GM23338 (cell line): ENCODE measurements at regions not wholly inside any gene's neighbourhood (a gene's known extent, or its start where the extent isn't known, plus 50 kb on each side); places are given as distances from the start of the nearest gene placed in this dataset.
A peak's percentile ranks its signal among the peaks of the same experiment; 100 is the strongest.

Source experiments
- ATAC-seq: fragments of 200-7000 bp; cut with Tn5 transposase; 3 replicates; pipeline ENCODE4 v1.9.1; 2020
- DNase-seq: peaks from one replicate; pipeline ENCODE4 v3.0.0-alpha.2; 2015; ENCODE audit warnings: low spot score
- H2AFZ ChIP-seq: fragments of 200-600 bp; sonication (generic); 2 replicates; pipeline ENCODE4 v1.8.0; 2016; ENCODE audit warnings: antibody characterized with exemption, mild to moderate bottlenecking, moderate library complexity
- H3F3A ChIP-seq: fragments of 200-600 bp; sonication (generic); replicated peaks from 2 replicates; pipeline ENCODE4 v1.8.0; 2017; ENCODE audit warnings: antibody characterized with exemption, mixed run types, low read depth
- H3K27ac ChIP-seq: fragments of 200-600 bp; sonication (generic); 2 replicates; pipeline ENCODE4 v1.6.1; 2016; ENCODE audit warnings: low read depth
- H3K27me3 ChIP-seq: fragments of 200-600 bp; sonication (generic); 2 replicates; pipeline ENCODE4 v1.8.0; 2016; ENCODE audit warnings: mild to moderate bottlenecking, mixed run types, moderate library complexity; ENCODE audit not compliant: insufficient read depth
- H3K36me3 ChIP-seq: fragments of 200-600 bp; sonication (generic); 2 replicates; pipeline ENCODE4 v1.8.0; 2016; ENCODE audit warnings: mild to moderate bottlenecking; ENCODE audit not compliant: insufficient read depth
- H3K4me1 ChIP-seq: fragments of 200-600 bp; sonication (generic); 2 replicates; pipeline ENCODE4 v1.8.0; 2016; ENCODE audit warnings: mild to moderate bottlenecking, moderate library complexity; ENCODE audit not compliant: insufficient read depth
- H3K4me2 ChIP-seq: fragments of 200-600 bp; sonication (generic); 2 replicates; pipeline ENCODE4 v1.7.1; 2017; ENCODE audit warnings: mixed run types
- H3K4me3 ChIP-seq: fragments of 200-600 bp; sonication (generic); 2 replicates; pipeline ENCODE4 v1.6.1; 2016; ENCODE audit warnings: mixed run types
- H3K79me2 ChIP-seq: fragments of 200-600 bp; sonication (generic); replicated peaks from 2 replicates; pipeline ENCODE4 v1.8.0; 2017; ENCODE audit warnings: mild to moderate bottlenecking; ENCODE audit not compliant: insufficient read depth
- H3K9me2 ChIP-seq: fragments of 200-600 bp; sonication (generic); 2 replicates; pipeline ENCODE4 v1.8.0; 2017; ENCODE audit not compliant: insufficient read depth
- H4K20me1 ChIP-seq: fragments of 200-600 bp; sonication (generic); replicated peaks from 2 replicates; pipeline ENCODE4 v1.8.0; 2017; ENCODE audit warnings: mild to moderate bottlenecking; ENCODE audit not compliant: insufficient read depth
- H3K27ac Mint-ChIP-seq: 2 replicates; pipeline ENCODE4 v1.8.0; 2020; ENCODE audit warnings: inconsistent platforms, mild to moderate bottlenecking, moderate library complexity, mixed read lengths
- H3K27me3 Mint-ChIP-seq: 3 replicates; pipeline ENCODE4 v1.8.0; 2022; ENCODE audit warnings: low read depth, mild to moderate bottlenecking, moderate library complexity, mixed read lengths, inconsistent platforms; ENCODE audit not compliant: insufficient read depth, poor library complexity
- H3K36me3 Mint-ChIP-seq: 3 replicates; pipeline ENCODE4 v1.8.0; 2021; ENCODE audit warnings: low read depth, mild to moderate bottlenecking, inconsistent platforms, moderate library complexity, mixed read lengths
- H3K4me1 Mint-ChIP-seq: 3 replicates; pipeline ENCODE4 v1.8.0; 2020; ENCODE audit warnings: mild to moderate bottlenecking, inconsistent platforms, mixed read lengths
- H3K4me3 Mint-ChIP-seq: 3 replicates; pipeline ENCODE4 v1.8.0; 2021; ENCODE audit warnings: moderate library complexity, mild to moderate bottlenecking, inconsistent platforms, mixed read lengths
- H3K9me3 Mint-ChIP-seq: 3 replicates; pipeline ENCODE4 v1.8.0; 2020; ENCODE audit warnings: moderate library complexity, mild to moderate bottlenecking, inconsistent platforms, mixed read lengths
- CREB1 ChIP-seq: fragments of 250-450 bp; sonication (Bioruptor Pico); IDR thresholded peaks from 2 replicates; pipeline ENCODE4 v1.5.0; 2020; ENCODE audit warnings: low read depth, mild to moderate bottlenecking, moderate library complexity
- CTCF ChIP-seq, 2 experiments: fragments of 200-600 bp in 1 of 2; sonication (generic) in 1 of 2; conservative IDR thresholded peaks; 2 replicates each; pipeline versions ENCODE4 v1.5.1 to v1.6.1; 2016 to 2017; ENCODE audit warnings: antibody characterized with exemption in 2 of 2, low read depth in 2 of 2, mild to moderate bottlenecking in 2 of 2, moderate library complexity in 1 of 2
- ETS1 ChIP-seq: IDR thresholded peaks from 2 replicates; pipeline ENCODE4 v1.6.1; 2016; ENCODE audit warnings: antibody characterized with exemption
- EZH2 ChIP-seq: fragments of 200-600 bp; sonication (generic); IDR thresholded peaks from one replicate; pipeline ENCODE4 v1.8.0; 2017; ENCODE audit warnings: antibody characterized with exemption, mild to moderate bottlenecking, low read depth; ENCODE audit not compliant: unreplicated experiment
- EZH2phosphoT487 ChIP-seq: fragments of 200-600 bp; sonication (generic); IDR thresholded peaks from one replicate; pipeline ENCODE4 v1.8.1; 2018; ENCODE audit warnings: antibody characterized with exemption; ENCODE audit not compliant: unreplicated experiment
- JUNB ChIP-seq: IDR thresholded peaks from one replicate; pipeline ENCODE4 v1.6.1; 2016; ENCODE audit warnings: antibody characterized with exemption; ENCODE audit not compliant: unreplicated experiment
- NANOG ChIP-seq: IDR thresholded peaks from 2 replicates; pipeline ENCODE4 v1.6.1; 2016; ENCODE audit warnings: antibody characterized with exemption, borderline replicate concordance
- POLR2AphosphoS5 ChIP-seq: IDR thresholded peaks from 2 replicates; pipeline ENCODE4 v1.6.1; 2016; ENCODE audit warnings: antibody characterized with exemption, low read depth
- REST ChIP-seq: IDR thresholded peaks from one replicate; pipeline ENCODE4 v1.6.1; 2018; ENCODE audit warnings: antibody characterized with exemption; ENCODE audit not compliant: unreplicated experiment
- STAT1 ChIP-seq: IDR thresholded peaks from one replicate; pipeline ENCODE4 v1.6.1; 2016; ENCODE audit warnings: antibody characterized with exemption; ENCODE audit not compliant: unreplicated experiment
- ZNF114 ChIP-seq: fragments of 250-450 bp; sonication (Bioruptor Pico); IDR thresholded peaks from 2 replicates; pipeline ENCODE4 v1.5.0; 2020; ENCODE audit warnings: mild to moderate bottlenecking, moderate library complexity
- ZNF331 ChIP-seq: fragments of 250-450 bp; sonication (Bioruptor Pico); IDR thresholded peaks from 2 replicates; pipeline ENCODE4 v1.5.0; 2020; ENCODE audit warnings: low read depth, mild to moderate bottlenecking, moderate library complexity
- ZNF462 ChIP-seq: fragments of 250-450 bp; sonication (Bioruptor Pico); IDR thresholded peaks from 2 replicates; pipeline ENCODE4 v1.5.0; 2020; ENCODE audit warnings: mild to moderate bottlenecking, moderate library complexity

GRCh38 chr12:19963972-19964371, 404.4 kb upstream of the PDE3A start:
- Histone ChIP-seq H3K27ac (no peak overlapping the region), H3K27me3 (no peaks in the 10 kb centered on the region), H2AFZ (peak overlapping the region; percentile 25; the same call in 1 of the 2 replicates), H3F3A (no peaks in the 10 kb centered on the region), H3K79me2 (no peaks in the 10 kb centered on the region), H3K9me2 (no peaks in the 10 kb centered on the region), H3K4me2 (no peak overlapping the region), H3K4me3 (no peak overlapping the region), H3K4me1 (0 out of 2 replicates have a peak, but pooled peaks cover 10% of the 10 kb centered on the region), H3K36me3 (no peaks in the 10 kb centered on the region), H4K20me1 (no peaks in the 10 kb centered on the region)
- no peak for DNase-seq
- ATAC-seq, result no peak
- H3K4me1 Mint-ChIP-seq, result peaks cover 7% of the 10 kb centered on the region; the same call in 1 of the 3 replicates
- no peaks in the 10 kb centered on the region for H3K36me3 Mint-ChIP-seq
- no peak overlapping the region for H3K27ac Mint-ChIP-seq
- no peaks in the 10 kb centered on the region for H3K27me3 Mint-ChIP-seq
- H3K9me3 Mint-ChIP-seq, result no peaks in the 10 kb centered on the region
- H3K4me3 Mint-ChIP-seq, result no peak overlapping the region
- TF ChIP-seq CREB1 (CRISPR knock-in tag) (no peak), STAT1 (no peak), EZH2 (no peak), ZNF114 (CRISPR knock-in tag) (no peak), ZNF462 (CRISPR knock-in tag) (no peak), REST (no peak), ZNF331 (CRISPR knock-in tag) (no peak), NANOG (no peak), EZH2phosphoT487 (no peak), ETS1 (no peak), CTCF (conservative IDR thresholded peaks at IDR 0.05; ENCODE audit: low read depth in 2 of 2) (no peak), POLR2AphosphoS5 (no peak), JUNB (no peak)
